HG02759 (cell line): ENCODE measurements at regions not wholly inside any gene's neighbourhood (a gene's known extent, or its start where the extent isn't known, plus 50 kb on each side); places are given as distances from the start of the nearest gene placed in this dataset.

Experiments
- ATAC-seq: cut with Tn5 transposase; IDR thresholded peaks from one replicate; pipeline ENCODE4 v1.9.1; 2021; ENCODE audit warnings: mild to moderate bottlenecking, moderate library complexity; ENCODE audit not compliant: unreplicated experiment

GRCh38 chr14:97377550-97377949 is 580.4 kb downstream of the VRK1 start:
- ATAC-seq = no peak

- ATAC-seq = no peak
These were observed 581.9 kb downstream of the VRK1 start for GRCh38 chr14:97379091-97379531.

GRCh38 chr14:97380539-97380941 is 583.4 kb downstream of the VRK1 start:
- ATAC-seq = no peak

DNA sequence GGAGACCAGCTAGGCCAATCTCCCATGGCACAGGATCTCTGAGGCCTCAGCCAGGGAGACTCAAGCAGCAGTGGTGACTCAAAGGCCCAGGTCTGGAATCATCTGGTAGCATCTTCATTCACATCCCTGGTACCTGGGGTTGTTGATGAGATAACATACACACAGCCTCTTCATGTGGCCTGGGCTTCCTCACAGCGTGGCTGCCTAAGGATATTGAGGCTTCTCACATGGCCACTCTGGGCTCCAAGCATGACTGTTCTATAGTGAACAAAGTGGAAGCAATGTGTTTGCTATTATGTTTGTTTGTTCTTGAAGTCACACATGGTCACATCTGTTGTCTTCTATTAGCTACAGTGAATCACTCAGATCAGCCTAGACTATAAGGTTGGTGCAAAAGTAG is 584.1 kb downstream of the VRK1 start:
- ATAC-seq = no peak

GRCh38 chr14:97382616-97383226 is 585.5 kb downstream of the VRK1 start:
- ATAC-seq = no peak

GRCh38 chr14:97385727-97386126 is 588.5 kb downstream of the VRK1 start:
- ATAC-seq = no peak

DNA sequence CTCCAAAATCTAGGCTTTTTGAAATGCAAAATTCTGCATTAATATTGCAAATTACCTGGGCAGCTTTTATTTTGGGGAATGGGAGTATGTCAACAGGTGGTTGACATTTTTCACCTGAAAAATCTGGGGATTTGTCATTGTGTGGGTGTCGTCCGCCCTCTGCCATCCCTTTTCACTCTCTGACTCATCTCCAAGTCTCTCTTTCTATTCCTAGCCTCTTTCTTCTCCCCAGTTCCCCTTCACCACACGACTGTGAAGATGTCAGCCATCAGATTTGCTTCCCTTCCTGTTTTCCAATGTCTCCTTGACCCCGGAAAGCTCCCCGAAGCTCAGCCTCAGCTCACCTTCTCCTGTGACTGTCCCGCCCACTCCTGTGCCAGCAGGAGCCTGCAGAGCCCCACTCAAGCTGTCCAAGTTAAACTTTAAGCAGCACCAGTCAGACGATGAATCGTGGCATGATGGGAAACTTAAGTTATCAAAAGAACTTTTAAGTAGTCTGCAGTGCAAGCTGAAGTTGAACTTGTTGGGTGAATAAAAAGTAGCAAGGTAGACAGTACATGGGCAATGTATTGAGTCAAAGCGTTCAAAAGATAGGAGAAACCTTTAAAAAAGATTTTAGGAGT is 590.2 kb downstream of the VRK1 start:
- no peak for ATAC-seq

DNA sequence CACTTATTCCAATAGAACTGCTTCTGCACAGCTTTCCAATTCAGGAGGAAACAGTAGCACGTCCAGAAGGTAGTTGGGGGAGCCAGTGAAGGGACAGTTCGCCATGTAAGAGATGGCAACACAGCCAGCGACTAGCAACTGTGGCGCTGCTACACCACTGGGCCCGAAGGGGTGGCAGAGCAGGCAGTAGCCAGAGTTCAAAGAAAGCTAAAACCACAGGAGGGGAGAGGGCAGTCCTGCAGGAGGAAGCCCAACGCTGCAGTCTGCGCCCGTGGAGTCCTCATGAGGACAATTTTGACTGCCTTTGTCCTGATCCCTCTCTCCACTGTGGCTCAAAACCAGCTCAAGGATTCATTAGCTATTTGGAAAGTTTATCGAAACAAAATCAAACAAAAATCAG is 591.2 kb downstream of the VRK1 start:
- ATAC-seq = no peak

GRCh38 chr14:97390096-97390724 is 593.0 kb downstream of the VRK1 start:
- no peak for ATAC-seq

GRCh38 chr14:97393244-97393643 is 596.1 kb downstream of the VRK1 start:
- no peak for ATAC-seq

- ATAC-seq = no peak
These were observed 597.9 kb downstream of the VRK1 start for GRCh38 chr14:97395068-97395467.

DNA sequence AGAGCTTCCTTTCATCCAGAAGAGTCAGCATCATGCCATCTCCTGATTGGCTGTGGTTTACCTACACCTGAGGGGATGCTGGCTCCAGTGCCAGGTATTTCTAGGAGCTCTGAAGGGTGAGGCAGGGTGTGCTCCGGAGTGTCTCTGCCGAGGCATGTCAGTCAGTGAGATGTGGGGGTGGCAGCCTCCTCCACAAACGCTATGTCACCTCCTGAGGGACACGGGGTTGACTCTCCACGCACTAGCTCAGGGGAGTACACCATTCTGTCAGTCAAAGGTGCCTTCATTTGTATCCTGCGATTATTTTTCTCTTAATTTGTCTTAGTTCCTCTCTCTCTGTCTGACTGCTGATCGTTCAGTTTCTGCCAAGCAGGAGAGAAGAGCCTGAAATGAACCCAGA is 604.5 kb downstream of the VRK1 start:
- ATAC-seq = no peak

- no peak for ATAC-seq
These were observed 605.1 kb downstream of the VRK1 start for GRCh38 chr14:97402279-97402678.

GRCh38 chr14:97407701-97408407 is 610.7 kb downstream of the VRK1 start:
- no peak for ATAC-seq

GRCh38 chr14:97408503-97408902 is 611.3 kb downstream of the VRK1 start:
- ATAC-seq = no peak

GRCh38 chr14:97408937-97409815 is 612.0 kb downstream of the VRK1 start:
- no peak for ATAC-seq

DNA sequence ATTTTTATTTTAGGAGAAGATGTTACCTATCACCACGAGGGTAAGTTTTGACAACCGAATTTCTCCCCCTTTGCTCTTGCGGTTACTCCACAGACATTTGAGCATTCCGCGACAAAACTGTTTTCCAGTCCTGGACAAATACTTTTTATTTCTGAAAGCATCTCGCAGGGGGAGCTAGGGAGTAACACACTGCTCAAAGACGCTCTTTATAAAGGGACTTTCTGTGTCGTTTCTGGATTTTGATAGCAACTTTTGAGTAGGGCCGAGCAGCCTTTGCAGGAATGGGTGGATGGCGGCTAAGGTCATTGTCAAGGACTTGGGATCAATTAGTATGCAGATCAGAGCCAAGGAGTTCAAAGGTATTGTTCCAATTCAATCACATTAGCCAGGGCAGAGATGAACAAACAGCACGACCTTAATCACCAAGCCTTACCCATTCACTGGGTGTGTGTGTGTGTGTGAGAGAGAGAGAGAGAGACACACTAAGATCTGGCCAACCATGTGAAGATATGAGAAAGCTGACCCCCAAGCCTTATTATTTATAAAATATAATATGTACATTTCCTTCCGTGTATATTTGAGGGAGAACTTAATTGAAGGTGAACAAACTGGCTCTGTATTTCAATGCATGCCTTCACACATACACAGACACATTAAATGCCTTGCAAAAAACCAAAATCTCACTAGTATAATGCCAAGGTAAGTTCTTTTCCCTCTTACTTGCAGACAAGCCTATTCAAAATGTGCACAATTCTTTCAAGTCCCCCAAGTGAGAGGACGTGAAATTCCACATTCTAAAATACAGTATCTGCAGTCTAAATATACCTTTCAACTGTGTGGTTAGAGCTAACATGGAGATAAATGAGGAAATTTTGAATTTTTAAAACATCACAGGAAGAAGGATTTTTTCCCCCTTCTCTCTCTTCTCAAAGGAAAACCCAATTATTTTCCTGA is 613.8 kb downstream of the VRK1 start:
- no peak for ATAC-seq

DNA sequence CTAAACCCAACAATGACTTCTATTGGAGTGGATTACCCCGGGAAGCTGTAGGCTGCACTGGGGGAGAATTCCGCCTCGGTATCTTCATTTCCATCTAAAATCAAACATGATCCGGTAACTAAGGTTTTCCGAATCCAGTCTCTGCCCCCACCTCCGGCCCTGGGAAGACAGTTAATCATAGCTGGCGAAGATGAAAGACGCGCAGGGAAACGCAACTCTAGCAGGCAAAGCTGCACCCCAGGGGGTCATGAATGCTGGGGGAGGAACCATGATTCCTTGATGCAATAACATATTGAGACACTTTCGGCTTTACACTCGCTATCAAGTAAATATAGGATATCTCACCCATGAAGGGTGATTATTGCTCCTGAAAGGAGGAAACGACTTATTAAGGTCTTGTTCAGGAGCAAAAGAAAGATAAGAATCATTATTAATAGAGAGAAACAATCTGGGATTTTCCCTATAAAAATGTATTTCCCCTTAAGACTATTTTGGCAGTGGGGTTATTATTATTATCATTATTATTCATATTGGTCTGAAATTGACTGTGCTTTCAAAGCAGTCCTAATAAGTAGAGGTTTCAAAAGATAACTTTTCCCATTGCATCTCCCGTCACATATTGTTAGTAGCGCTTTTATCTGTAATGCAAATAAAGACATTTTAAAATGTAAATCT is 614.9 kb downstream of the VRK1 start:
- no peak for ATAC-seq

GRCh38 chr14:97413022-97413539 is 615.9 kb downstream of the VRK1 start:
- no peak for ATAC-seq
